ENCODE measurements at regions not wholly inside any gene's neighbourhood (a gene's known extent, or its start where the extent isn't known, plus 50 kb on each side); places are given as distances from the start of the nearest gene placed in this dataset.
"Not testable (repeated sequence)": the region's sequence is repeated elsewhere in the genome, so short reads cannot be mapped to it uniquely, and the experiment has no call there.

DNA sequence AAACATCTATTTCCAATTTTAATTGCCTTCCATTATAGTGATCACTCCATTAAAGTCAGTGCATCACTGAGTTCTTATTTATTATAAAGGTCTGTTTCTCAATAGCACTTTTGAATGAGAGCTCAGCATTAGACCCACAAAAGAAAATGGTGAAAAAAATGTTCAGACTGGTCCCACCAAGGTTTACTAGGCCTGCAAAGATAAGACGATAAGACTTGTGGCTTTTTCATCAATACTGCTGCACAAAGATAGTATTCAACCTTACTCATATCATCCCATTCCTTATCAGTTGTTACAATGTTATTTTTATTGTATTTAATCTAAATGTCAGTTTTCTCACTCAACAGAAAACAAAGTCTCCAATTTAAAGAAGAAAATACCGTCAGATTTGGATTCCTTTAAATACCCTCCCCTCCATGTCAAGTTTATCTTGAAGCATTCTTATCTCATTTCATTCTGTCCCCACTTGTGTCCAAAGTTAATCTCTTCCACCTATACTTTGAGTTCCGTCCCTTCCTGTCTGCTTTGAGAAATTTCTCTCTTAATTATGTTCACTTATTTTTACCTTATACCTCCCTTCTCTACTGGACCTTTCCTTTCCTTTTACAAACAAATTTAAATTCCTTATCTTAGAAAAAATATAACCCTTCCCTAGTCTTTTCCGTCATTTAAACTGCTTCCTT, 140.0 kb downstream of the GASK1B start:
- DNase-seq (ENCODE audit: low read depth): no peak
- H3K4me3 ChIP-seq (replicated peaks; ENCODE audit: low read depth, low read length): no peak overlapping the region
- TF ChIP-seq, protein P1, sequence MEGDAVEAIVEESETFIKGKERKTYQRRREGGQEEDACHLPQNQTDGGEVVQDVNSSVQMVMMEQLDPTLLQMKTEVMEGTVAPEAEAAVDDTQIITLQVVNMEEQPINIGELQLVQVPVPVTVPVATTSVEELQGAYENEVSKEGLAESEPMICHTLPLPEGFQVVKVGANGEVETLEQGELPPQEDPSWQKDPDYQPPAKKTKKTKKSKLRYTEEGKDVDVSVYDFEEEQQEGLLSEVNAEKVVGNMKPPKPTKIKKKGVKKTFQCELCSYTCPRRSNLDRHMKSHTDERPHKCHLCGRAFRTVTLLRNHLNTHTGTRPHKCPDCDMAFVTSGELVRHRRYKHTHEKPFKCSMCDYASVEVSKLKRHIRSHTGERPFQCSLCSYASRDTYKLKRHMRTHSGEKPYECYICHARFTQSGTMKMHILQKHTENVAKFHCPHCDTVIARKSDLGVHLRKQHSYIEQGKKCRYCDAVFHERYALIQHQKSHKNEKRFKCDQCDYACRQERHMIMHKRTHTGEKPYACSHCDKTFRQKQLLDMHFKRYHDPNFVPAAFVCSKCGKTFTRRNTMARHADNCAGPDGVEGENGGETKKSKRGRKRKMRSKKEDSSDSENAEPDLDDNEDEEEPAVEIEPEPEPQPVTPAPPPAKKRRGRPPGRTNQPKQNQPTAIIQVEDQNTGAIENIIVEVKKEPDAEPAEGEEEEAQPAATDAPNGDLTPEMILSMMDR (IDR thresholded peaks at IDR 0.05; ENCODE audit: low read length, missing control alignments): no peak

DNA sequence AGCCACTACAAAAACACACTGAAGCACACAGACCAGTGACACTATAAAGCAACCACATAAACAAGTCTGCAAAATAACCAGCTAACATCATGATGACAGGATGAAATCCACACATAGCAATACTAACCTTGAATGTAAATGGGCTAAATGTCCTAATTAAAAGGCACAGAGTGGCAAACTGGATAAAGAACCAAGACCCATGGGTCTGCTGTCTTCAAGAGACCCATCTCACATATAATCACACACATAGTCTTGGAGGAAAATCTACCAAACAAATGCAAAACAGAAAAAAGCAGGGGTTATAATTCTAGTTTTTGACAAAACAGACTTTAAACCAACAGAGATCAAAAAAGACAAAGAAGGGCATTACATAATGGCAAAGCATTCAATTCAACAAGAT, 144.4 kb downstream of the GASK1B start:
- not testable (repeated sequence) for DNase-seq (ENCODE audit: low read depth); H3K4me3 ChIP-seq (replicated peaks; ENCODE audit: low read depth, low read length)

DNA sequence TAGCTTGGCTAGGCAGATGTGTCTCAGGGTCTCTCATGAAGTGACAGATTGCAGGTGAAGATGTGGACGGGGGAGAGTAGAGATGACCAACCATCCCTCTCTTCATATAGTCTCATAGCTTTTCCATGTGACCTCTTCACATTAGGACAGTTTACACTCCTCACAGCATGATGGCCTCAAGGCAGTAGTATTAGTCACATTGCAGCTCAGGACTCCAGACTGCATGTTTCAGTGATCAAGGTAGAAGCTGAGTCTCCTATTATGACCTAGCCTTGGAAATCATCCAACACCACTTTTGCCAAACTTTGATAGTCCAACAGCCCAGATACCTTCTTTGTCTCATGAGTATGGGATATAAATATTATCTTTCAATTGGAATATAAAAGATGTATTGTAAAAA, 147.7 kb downstream of the GASK1B start:
- DNase-seq (ENCODE audit: low read depth): no peak
- H3K4me3 ChIP-seq (replicated peaks; ENCODE audit: low read depth, low read length): no peak overlapping the region
- TF ChIP-seq, protein P1 (IDR thresholded peaks at IDR 0.05; ENCODE audit: low read length, missing control alignments): no peak

DNA sequence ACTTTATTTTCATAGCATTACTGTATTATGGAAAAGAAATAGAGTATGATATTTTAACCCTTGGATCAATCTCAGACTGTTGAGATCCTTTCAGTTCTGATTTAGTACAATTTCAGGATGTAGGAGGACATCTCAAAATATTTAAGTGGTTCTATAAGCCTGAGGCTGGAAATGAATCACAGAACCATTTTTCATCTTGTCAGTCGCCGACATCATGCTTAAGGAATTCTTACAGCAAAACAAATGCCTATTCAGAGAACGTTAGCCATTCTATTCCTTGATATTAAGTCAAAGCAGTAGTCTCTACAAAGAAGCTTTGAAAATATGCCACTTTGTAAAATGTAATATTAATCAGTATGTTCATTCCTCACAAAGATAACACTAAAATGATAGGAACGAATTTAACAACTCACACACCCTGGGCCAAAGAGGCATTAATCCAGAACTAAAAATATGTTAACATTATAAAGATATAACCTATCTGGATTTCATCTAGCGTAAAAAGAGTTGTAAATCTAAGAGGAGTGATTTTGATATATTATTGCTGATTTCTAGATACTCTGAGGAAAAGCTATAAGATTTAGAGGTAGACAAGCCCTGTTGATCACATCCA, 152.0 kb downstream of the GASK1B start:
- H3K4me3 ChIP-seq (replicated peaks; ENCODE audit: low read depth, low read length): no peak overlapping the region
- TF ChIP-seq, protein P1 (IDR thresholded peaks at IDR 0.05; ENCODE audit: low read length, missing control alignments): no peak
- peak; percentile 91 for DNase-seq (ENCODE audit: low read depth)

DNA sequence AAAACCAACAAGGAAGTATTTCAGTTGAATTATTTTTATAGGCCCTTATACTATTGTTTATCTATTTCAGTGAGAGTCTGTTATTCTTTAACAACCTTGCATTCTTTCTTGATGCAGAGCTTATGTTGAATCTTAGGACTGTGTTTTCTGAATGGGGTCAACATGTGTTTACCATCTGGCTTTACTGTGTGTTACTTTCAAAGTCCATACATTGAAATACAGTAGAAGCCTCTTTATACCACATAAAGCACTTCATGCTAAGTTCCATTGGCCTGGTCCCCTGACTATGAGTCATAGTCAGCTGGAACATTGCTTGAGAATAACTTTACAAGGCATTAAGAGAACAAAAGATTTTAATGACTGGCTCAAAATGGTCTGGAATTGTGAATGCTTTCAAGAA, 152.6 kb downstream of the GASK1B start:
- peak; percentile 91 for DNase-seq (ENCODE audit: low read depth)
- TF ChIP-seq, protein P1 (IDR thresholded peaks at IDR 0.05; ENCODE audit: low read length, missing control alignments): no peak
- H3K4me3 ChIP-seq (replicated peaks; ENCODE audit: low read depth, low read length): no peak overlapping the region

DNA sequence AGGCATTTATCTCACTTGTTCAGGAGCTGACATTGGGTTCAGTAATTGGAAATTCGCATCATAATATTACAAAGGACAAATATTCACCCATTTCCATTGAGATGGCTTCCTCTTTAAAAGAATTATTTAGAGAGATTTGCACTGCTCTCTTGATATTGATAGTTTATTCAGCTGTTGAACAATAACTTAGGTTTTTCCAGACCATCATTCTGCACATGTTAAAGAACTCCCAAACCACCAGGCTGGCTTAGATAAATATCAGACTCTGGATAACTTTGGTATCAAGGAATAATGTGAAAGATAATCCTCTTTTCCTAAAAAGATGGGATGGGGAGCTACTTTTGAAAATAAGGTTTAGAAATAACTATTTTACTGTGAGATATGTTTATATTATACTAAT, 154.0 kb downstream of the GASK1B start:
- TF ChIP-seq, protein P1 (IDR thresholded peaks at IDR 0.05; ENCODE audit: low read length, missing control alignments): no peak
- no peak for DNase-seq (ENCODE audit: low read depth)
- no peak overlapping the region for H3K4me3 ChIP-seq (replicated peaks; ENCODE audit: low read depth, low read length)

DNA sequence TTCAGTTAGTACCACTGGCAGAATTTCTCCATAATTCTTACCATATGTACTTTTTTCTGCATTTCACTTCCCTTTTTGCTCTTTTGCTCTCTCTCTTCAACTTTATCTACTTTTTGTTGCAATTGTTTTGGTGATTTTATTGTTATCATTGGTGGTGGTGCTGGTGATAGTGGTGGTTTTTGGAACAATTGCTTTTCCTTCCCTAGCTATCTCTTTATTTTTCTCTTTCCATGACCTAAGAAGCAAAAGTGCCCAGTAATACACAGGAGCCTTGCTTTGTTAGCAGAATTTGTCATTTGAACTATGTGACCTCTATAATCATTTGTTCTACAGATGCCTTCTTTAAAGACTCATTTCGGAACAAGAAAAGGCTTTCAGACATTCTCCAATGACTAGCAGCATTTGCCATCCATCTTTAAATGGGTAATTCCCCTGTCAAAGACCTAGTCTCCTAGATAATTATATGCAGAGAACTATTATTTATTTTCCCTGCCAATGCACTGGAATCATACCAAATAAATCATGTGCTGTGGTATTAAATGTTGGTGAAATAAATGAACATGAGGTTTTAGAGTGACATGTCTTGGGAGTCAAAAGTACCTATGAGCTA, 154.5 kb downstream of the GASK1B start:
- no peak overlapping the region for H3K4me3 ChIP-seq (replicated peaks; ENCODE audit: low read depth, low read length)
- TF ChIP-seq, protein P1 (IDR thresholded peaks at IDR 0.05; ENCODE audit: low read length, missing control alignments): no peak
- DNase-seq (ENCODE audit: low read depth): peak; percentile 36

Data from fibroblast of pulmonary artery (primary cell).